ENCODE measurements at regions not wholly inside any gene's neighbourhood (a gene's known extent, or its start where the extent isn't known, plus 50 kb on each side); places are given as distances from the start of the nearest gene placed in this dataset.
"Not testable (repeated sequence)": the region's sequence is repeated elsewhere in the genome, so short reads cannot be mapped to it uniquely, and the experiment has no call there.

GRCh38 chr6:119683671-119684070 is 334.1 kb upstream of the MAN1A1 start:
- DNase-seq: no peak

DNA sequence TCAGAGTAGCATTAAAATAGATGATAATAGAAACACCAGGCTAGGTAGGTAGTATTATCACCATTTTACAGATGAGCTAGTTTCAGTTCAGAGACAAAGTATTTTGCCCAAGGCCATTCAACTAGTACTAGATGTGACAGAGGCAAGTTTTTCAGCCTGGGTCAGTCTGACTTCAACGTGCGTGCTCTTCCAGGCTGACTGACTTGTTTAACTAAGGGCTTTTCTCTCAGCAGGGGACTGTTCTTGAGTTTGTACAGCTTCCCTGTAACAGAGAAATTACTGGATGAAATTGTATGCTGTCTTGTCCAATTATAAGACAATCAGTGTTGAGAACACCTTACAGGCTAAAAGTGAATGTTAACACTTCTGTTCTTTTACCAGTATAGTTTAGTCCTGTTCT is 333.5 kb upstream of the MAN1A1 start:
- DNase-seq: no peak

DNA sequence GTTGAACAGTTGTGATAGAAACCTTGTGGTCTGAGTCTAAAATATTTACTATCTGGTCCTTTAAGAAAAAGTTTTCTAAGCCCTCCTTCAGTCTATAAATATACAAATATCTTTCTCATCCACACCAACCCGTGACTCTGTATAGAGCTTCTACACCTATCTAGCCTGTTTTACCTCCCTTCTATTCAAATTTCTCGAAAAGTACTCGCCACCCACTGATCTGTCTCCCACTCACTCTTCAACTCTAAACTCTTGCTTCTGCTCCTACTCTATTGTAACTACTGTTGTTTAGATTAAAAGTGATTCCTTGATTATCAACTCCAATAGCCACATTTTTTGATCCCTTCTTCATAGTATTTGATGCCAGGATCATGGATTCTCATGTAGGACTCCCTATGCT is 329.4 kb upstream of the MAN1A1 start:
- no peak for DNase-seq

DNA sequence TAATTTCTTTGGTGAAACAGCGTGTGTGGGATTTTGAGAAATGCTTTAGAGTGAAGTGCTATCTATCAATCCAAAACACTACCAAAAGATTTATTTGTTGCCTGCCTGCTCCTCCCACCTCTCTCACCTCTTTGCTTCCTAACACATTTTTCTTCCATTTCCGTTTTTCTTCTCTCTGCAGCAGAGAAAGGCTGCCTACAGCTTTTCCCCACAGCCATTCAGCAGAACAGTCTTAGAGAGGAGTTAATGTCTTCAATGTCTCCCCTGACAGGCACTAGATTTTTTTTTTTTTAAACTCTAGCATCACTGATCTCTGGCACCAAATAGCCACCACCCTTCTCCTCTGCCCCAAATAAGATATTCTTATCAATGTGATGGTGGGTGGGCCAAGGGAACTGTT is 327.8 kb upstream of the MAN1A1 start:
- no peak for DNase-seq

- no peak for DNase-seq
Measured at GRCh38 chr6:119676961-119677360, 327.4 kb upstream of the MAN1A1 start.

DNA sequence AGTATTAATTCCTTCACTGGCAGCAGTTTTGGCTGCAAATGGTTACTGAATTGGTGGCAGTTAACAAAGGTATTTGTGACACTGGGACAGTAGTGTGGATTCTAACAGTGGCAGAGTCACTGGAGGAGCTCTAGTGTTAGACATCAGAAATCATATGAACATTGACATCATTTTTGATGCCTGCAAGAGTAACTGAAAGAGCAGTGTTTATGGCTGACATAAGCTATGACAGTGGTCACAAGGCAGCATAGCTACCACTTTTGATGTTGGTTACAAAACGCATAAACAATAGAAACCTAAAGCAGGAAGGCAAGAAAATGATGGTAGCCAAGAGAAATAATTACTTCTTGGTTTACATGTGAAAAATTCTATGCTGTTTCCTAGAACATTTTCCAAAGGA is 326.7 kb upstream of the MAN1A1 start:
- DNase-seq: no peak

DNA sequence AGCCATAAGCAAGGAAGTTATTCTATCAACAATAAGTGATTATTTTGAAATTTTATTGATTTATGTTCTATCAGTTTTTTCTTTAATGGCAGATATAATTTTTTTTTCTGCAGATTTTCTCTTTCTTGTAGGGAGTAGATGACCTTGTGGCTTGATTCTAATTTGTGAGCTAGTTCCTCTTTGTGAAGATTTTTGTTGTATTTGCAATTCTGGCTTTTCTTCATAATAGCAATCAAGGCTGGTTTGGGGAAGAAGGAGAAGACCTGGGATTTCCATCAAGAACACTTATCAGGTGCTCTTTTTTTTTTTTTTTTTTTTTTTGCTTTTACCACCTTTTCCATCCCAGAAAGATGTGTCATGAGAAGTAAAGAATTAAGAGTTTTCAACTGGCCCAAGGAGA is 324.2 kb upstream of the MAN1A1 start:
- DNase-seq: no peak

GRCh38 chr6:119672725-119673124 is 323.2 kb upstream of the MAN1A1 start:
- no peak for DNase-seq

DNA sequence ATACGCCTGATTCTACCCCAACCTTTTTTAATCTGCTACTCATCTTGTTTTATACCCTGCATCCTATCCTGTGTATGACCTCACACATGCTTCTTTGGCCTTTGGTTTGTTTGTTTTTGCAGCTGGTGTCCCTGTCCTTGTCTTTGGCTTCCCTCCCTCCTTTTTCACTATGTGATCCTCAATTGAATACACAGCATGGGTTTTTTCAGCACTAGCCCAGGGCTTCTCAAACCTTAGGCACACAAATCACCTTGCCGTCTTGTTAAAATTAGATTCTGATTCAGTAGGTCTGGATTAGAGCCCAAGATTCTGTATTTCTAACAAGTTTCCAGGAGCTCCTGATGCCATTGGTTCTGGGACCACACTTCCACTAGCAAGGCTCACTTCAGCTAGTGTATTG is 321.5 kb upstream of the MAN1A1 start:
- DNase-seq: no peak

DNA sequence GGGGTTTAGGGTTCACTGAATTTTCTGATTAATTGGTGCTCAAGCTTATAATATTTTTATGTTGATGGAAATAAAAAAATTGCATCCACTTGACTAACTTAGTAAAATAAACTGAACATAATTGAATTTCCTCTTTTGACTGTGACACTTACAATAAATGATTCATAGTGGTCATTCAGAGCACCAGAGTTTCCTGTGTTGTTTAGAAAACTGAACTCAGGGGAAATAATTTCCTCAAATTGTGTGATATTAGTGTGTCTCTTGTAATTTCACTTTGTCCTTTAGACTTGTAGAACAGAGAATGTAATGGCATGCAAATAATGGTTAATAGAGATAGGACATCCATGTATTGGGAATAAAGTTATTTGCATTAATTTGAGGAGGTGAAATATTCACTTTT is 319.7 kb upstream of the MAN1A1 start:
- no peak for DNase-seq

- DNase-seq: not testable (repeated sequence)
Measured at GRCh38 chr6:119665432-119665831, 315.9 kb upstream of the MAN1A1 start.

- no peak for DNase-seq
Measured at GRCh38 chr6:119661628-119662027, 312.1 kb upstream of the MAN1A1 start.

DNA sequence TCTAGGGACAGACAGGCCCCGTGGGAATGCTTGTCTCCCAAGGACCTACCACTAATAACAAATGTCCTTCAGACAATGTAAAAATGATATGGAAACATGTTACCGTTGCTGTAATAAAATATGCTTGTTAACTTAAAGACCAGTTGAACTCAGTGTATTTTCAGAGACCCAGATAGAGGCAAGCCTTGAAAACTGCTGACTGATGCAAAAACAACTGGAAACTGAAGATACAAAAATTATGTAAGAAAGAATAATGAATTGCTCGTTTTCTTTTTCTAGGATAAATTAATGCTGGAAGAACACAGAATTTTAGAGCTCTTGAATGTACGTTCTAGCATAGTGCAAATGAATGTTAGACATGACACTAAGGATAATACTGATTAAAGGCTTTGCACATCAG is 311.5 kb upstream of the MAN1A1 start:
- no peak for DNase-seq

DNA sequence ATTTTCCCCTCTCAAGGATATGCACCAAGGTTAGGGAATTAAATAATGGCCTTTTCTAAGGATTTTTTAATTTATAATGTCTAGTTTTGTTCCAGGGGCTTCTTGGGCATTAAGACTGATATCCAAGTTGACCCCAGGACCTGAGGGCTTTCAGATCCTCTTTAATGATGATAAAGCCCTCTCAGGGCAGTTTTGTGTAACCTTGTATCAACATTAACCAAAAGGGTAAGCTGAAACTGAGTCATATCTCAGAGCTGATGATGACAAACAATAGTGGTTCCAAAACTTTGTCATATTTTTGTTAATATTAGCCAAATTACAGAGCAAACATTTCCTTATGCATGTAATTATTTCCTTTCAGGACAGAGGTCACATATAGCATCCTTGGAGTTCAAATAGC is 309.4 kb upstream of the MAN1A1 start:
- DNase-seq: no peak

- no peak for DNase-seq
Measured at GRCh38 chr6:119655124-119655523, 305.6 kb upstream of the MAN1A1 start.

DNA sequence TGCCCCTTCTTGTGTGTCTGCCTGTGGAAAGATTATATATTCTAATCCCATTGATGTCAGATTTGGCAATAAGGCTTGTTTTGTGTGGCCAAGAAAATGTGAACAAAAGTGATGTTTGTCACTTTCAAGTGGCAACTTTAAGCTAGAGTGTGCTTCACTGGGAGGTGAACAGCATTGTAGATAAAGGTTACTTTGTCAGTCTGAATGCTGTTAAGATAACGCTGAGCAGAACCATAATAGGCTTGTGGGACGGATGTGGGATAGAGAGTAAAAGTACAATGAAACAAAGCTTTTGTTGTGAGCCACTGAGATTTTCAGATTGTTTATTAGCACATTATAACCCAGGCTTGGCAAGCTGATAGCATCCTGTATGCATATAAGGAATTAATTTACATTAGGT is 303.8 kb upstream of the MAN1A1 start:
- no peak for DNase-seq

GRCh38 chr6:119649531-119649930 is 300.0 kb upstream of the MAN1A1 start:
- DNase-seq: no peak

DNA sequence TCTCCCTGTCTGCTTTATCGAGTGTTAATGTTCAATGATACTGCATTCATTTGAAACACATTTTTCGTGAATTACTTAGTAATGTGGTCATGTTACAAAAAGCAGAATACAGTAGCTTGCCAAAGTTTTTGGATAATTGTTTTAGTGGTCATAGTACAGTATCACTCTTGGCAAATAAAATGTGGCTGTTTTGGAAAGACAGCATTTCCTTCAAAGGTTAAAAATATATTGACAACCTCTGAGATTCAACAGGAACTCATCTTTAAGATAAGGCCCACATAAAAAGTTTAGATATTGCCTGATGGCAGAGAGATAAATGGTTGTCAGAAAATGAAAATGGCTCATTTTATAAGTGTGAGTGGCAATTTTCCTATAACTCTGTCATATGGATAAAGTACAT is 297.7 kb upstream of the MAN1A1 start:
- DNase-seq: no peak

DNA sequence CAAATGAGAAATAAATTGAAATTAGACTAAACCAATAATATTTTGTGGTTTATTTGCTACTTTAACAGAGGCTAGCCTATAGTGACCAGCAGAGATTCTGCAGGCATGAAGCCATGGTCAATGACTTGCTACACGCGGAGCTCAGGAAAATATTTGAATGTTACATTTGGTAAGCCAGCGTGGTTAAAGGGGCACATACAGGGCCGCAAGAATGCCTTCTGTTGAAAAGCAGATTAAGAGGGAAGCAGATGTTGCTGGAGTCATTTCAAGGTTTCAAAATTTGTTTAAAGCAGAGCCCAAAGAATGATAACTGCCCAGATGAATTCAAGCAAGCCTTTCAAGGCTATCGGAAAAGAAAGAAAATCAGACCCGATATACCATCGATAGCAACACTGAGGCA is 294.3 kb upstream of the MAN1A1 start:
- DNase-seq: no peak

- no peak for DNase-seq
Measured at GRCh38 chr6:119637768-119638167, 288.2 kb upstream of the MAN1A1 start.

DNA sequence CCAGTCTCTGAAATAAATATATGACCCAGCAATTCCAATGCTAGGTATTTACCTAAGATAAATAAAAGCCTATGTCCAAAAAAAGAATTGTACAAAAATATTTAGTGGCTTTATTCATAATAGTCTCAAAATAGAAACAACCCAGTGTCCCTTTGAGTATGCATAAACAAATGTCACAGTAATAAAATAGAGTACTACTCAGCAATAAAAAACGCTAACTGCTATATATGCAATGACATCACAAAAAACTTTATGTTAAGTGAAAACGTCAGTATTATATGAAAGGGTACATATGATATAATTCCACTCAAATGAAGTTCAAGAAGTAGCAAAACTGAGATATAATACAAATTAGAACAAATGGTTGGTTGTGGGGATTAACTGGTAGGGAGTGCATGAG is 286.5 kb upstream of the MAN1A1 start:
- no peak for DNase-seq

- DNase-seq: no peak
Measured at GRCh38 chr6:119633461-119633860, 283.9 kb upstream of the MAN1A1 start.

GRCh38 chr6:119630561-119631192 is 281.1 kb upstream of the MAN1A1 start:
- no peak for DNase-seq

GRCh38 chr6:119628691-119629594 is 279.4 kb upstream of the MAN1A1 start:
- no peak for DNase-seq

All from right forelimb (tissue), 1 donor.